Hematopoietic multipotent progenitor cell treated with erythropoietin and hydrocortisone succinate and interleukin-3 and kit ligand, for 6 days (in vitro differentiated cells): ENCODE measurements at regions not wholly inside any gene's neighbourhood (a gene's known extent, or its start where the extent isn't known, plus 50 kb on each side); places are given as distances from the start of the nearest gene placed in this dataset.
A peak's percentile ranks its signal among the peaks of the same experiment; 100 is the strongest.

Experiments used
- DNase-seq: peaks from one replicate; pipeline ENCODE4 v3.0.0-alpha.2; 2015

DNA sequence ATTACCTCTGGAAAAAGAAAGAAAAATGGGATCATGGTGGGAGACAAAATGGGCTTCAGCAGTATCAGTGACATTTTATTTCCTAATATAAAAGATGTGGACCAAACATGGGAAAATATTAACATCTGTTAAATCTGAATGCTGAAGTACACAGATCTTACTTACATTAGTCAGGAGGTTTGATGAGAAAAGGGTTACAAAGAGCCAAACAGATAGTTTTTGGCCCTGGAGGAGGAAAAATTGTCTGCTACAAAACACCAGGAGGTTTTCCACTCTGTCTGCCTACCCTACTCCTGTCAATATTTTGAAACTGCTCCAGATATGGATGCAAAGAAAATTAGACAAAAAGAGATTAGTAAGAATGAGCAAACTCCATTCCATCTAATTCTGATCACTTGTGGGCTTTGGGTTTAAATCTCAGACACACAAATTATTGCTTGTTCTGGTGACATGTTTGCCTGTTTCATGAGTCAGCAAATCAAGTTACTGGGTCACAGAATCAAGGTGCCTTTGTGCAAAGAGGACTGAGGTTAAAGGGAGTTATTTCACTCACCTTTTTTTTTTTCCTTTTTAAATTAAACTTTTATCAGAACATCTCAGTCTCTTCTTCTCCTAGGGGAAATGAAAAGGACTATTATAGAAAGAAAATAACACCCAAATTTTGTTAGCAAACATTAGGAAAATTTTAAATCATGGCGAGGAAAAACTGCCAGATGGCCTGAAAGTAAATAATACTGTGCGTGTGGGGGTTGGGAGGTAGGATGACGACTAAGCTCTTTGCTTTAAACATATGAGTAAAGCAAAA, 87.0 kb upstream of the SPATS2L start:
- DNase-seq: no peak

GRCh38 chr2:200220251-200220650, 86.2 kb upstream of the SPATS2L start:
- no peak for DNase-seq

- DNase-seq: no peak
These were observed 85.2 kb upstream of the SPATS2L start for GRCh38 chr2:200221055-200221955.

DNA sequence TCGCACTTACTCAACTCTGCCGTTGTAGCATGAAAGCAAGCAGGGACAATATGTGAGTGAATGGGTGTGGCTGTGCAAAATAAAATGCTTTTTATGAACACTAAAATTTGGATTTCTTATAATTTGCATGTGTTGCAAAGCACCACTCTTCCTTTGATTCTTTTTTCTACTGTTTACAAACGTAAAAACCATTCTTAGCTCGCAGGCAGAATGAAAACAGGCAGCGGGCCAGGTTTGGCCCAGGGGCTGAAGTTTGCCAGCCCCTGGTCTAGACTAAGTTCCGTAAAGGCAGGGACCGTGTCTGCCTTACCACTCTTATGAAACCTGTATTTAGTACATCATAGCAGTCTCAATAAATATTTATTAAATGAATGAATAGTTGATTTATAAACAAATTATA, 83.7 kb upstream of the SPATS2L start:
- no peak for DNase-seq

GRCh38 chr2:200223205-200223784, 83.2 kb upstream of the SPATS2L start:
- DNase-seq: no peak

DNA sequence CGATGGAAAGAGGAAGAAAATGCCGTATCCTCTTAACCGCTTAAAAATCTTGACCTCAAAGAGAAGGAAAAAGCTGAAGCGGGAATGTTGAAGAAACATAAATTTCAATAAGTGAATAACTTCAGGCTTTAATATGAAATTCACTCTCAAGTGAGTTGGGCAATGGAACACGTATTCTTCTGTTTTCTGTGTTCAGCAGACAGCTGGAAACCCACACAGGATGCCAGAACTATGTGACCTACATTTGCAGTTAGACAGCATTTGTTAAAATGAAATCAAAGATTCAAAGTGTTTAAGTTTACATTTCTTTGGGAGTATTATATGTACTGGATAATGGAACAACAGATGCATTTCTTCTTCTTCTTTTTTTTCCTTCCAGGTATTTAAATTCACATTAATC, 80.5 kb upstream of the SPATS2L start:
- no peak for DNase-seq

GRCh38 chr2:200226451-200227426, 79.8 kb upstream of the SPATS2L start:
- DNase-seq: no peak

- DNase-seq: no peak
These were observed 75.8 kb upstream of the SPATS2L start for GRCh38 chr2:200230716-200231115.

DNA sequence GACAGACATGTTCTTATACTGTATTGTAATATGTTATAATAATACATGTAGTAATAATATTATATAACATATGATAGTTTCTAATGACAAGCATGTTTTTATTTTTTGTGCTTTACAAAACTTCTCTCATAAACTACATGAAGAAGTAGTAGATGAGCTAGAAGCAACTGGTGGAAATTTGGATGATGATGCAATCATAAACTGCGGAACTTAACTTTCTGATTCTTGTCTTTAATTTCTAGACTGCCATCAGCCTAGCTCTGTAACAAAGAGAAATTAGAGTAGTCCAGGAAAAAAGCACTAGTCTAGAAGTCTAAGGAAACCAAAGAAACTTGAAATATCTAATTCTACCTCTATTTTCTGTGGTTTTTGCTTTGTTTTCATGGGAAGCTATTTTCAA, 71.0 kb upstream of the SPATS2L start:
- no peak for DNase-seq

DNA sequence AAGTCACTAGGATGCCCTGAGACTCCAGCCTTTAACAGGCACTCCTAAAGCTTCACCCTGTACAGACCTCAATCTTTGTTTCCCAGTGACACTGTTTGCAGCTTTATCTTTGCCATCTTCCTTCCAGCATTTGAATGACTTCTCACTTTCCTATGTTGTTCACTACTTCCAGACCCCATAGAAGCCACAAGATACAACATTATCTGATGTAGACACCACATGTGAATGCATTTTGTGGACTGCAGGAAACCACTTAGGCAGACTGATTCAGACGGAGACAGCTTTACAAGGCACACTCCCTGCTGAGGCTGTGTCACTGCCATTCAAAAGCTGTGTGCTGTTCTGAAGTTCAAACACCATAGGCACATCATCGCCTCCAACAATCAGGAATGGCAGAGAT, 67.3 kb upstream of the SPATS2L start:
- DNase-seq: peak; percentile 7

- no peak for DNase-seq
These were observed 63.9 kb upstream of the SPATS2L start for GRCh38 chr2:200242570-200242969.

DNA sequence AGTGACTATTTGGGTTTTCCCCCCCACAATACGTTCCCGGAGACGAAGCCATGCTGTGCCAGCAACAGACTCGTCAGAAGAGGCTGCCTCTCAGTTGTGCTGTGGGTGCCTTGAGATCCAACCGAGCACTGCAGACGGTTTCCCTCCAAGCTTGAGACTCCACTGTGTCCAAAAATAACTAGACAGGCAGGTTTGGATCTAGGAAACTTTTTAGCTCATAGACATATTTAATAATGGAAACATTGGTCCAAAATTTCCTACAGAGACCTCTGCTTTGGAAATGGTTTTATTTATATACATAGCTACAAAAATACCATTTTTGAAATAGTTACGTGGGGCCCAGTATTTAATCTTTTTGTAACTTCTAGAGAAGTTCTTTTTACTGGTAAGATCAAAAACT, 63.1 kb upstream of the SPATS2L start:
- no peak for DNase-seq

GRCh38 chr2:200244111-200244510, 62.4 kb upstream of the SPATS2L start:
- no peak for DNase-seq

DNA sequence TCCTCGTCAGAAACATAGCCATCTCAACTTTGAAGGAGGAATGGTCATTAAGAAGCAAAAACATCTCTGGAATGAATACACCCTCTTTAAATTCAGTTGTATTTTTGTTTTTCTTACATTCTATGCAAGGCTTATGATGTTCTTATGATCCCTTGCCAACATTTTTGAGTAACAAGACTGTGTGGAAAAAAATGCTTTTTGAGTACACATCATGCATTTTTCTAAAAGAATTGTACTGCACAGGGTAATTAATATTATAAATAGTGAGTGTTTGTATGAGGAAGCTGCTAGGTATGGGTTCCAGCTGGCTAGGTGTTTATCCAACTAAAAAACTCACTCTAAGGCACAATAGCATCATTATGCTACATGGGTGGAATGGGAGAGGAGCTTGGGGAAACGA, 59.0 kb upstream of the SPATS2L start:
- no peak for DNase-seq

DNA sequence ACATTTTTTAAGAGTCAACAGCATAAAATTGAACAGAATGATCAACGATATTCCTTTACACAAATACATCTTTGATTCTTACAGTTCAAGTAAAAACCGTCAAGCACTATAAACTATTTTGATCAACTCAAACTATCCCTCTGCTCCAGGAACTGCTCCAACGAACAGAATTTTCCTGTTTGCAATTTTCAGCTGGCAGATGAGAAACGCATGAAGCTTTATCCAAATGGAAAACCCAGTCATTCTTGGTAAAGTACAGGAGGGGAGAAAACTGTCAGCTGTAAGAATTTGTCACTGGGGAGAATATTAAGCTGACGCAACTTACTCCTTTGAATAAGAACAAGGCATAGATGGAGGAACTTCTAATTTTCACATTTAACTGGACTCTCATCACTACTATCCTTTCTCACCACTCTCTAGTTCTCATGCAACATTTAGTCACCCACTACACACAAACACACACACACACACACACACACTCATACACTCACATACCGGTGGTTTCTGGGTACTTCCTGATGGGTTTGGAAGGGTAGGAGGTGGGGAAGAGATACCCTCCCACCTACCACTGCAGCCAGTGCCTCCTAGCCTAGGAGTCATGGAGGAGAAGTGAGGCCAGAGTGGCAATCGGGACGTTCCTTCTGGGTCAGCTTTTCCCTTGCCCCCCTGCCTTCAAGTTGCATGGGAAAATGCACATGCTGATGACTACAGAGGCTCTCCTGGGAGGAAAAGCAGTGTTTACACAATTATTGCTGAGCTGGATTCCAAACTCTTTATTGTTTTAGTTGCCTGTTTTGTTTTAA, 54.0 kb upstream of the SPATS2L start:
- DNase-seq: no peak

DNA sequence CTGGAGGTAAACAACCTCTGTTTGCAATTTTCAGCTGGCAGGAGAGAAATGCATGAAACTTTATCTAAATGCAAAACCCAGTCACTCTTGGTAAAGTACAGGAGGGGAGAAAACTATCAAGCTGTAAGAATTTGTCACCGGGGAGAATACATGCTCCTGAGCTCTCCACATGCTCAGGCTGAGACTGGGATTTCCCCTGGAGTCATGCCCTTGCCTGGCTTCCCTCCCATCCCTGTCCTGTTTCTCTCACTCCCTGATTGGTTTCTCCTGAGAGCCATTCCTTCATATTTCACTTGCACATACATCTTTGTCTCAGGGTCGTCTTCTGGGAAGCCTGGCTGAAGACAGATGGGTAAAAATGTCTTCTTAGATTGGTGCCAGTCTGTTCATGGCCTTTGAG, 52.9 kb upstream of the SPATS2L start:
- DNase-seq: no peak

DNA sequence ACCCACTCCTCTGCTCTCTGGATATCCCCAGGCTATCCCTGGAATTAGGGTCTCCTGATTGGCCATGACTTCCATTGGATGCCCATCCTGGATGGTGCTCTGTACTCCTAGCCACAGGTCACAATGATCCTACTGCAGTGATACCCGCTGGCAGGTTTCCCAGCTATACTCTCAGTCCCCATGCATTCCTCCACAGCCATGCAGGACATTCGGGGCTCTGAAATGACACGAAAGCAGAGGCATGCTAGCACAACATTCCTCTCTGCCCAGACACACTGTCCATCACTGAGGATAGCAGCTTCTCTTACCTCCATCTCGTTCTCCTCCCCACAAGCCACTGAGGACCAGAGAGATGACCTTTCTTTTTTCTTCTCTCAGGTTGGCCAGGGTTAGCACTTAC, 51.7 kb upstream of the SPATS2L start:
- DNase-seq: no peak

DNA sequence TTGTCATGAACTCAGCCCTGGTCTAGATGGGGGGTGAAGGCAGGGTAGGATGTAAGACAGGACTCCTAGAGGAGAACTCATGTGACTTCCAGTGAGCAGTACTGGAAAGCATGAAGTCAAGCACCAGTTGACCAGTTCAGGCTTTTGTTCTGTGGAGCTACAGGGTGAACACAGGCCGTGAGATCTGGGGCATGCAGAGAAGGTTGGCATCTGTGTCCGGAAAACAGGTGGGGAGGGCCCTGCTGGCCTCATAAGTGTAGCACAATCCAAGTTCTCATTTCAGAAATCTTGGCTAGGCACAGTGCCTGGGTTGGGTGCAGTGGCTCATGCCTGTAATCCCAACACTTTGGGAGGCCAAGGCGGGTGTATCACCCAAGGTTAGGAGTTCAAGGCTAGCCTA, 50.9 kb upstream of the SPATS2L start:
- DNase-seq: no peak
